ENCODE measurements at regions not wholly inside any gene's neighbourhood (a gene's known extent, or its start where the extent isn't known, plus 50 kb on each side); places are given as distances from the start of the nearest gene placed in this dataset. TPM values are rescaled to one million over a fixed set of nuclear protein-coding genes. Genes with fewer than 3 reads are reported as not detected.

- Histone ChIP-seq H3K9ac (ENCODE audit: low read depth in 1 of 2, low read length in 2 of 2) (no peak overlapping the region), H3K4me3 (ENCODE audit: low read depth in 1 of 3, low read length in 3 of 3) (no peak overlapping the region), H3K4me1 (ENCODE audit: control insufficient read depth in 4 of 4, insufficient read depth in 4 of 4, low read length in 3 of 4) (peaks cover 0 to 5% (median 1%) of the 10 kb centered on the region in 4 donors), H3K27me3 (ENCODE audit: control insufficient read depth in 4 of 4, insufficient read depth in 4 of 4, low read length in 3 of 4) (no peaks in the 10 kb centered on the region), H3K27ac (ENCODE audit: low read depth in 1 of 2, low read length in 2 of 2) (no peak overlapping the region), H3K36me3 (ENCODE audit: control insufficient read depth in 4 of 4, insufficient read depth in 3 of 4, low read depth in 1 of 4, low read length in 3 of 4) (no peaks in the 10 kb centered on the region), H3K9me3 (ENCODE audit: control insufficient read depth in 4 of 4, low read length in 3 of 4) (peaks cover 0 to 7% (median 2%) of the 10 kb centered on the region in 4 donors)
- 85% methylated on average over 5 of the region's 5 CpGs for WGBS
- no peak for TF ChIP-seq ZBTB33 (IDR thresholded peaks at IDR 0.05)
- TF ChIP-seq MAX (IDR thresholded peaks at IDR 0.05), result no peak
- TF ChIP-seq CTCF (IDR thresholded peaks at IDR 0.05; ENCODE audit: low read depth, low read length, missing input control), result no peak
- no peak for TF ChIP-seq FOXA2 (IDR thresholded peaks at IDR 0.05)
- no peak for TF ChIP-seq FOXA1 (IDR thresholded peaks at IDR 0.05)
- no peak for TF ChIP-seq EGR1 (IDR thresholded peaks at IDR 0.05; ENCODE audit: low read depth in 2 of 2)
- TF ChIP-seq RXRA (IDR thresholded peaks at IDR 0.05), result no peak
- no peak for TF ChIP-seq JUND (IDR thresholded peaks at IDR 0.05)
- no peak for TF ChIP-seq HNF4A (conservative IDR thresholded peaks at IDR 0.05)
- TF ChIP-seq RAD21 (IDR thresholded peaks at IDR 0.05), result no peak
- TF ChIP-seq HNF4G (IDR thresholded peaks at IDR 0.05), result no peak
- TF ChIP-seq GABPA (IDR thresholded peaks at IDR 0.05 in 1 of 2, conservative IDR thresholded peaks at IDR 0.05 in 1 of 2), result no peak
- no peak for TF ChIP-seq TAF1 (conservative IDR thresholded peaks at IDR 0.05)
- no peak for TF ChIP-seq NR2F2 (IDR thresholded peaks at IDR 0.05)
- TF ChIP-seq ATF3 (IDR thresholded peaks at IDR 0.05), result no peak
- TF ChIP-seq REST (IDR thresholded peaks at IDR 0.05), result no peak
- no peak for TF ChIP-seq YY1 (IDR thresholded peaks at IDR 0.05)
- TF ChIP-seq SP1 (IDR thresholded peaks at IDR 0.05), result no peak
- DNase-seq (ENCODE audit: low spot score), result no peak
Observed at GRCh38 chr10:31580646-31581045, 261.6 kb downstream of the ZEB1 start.

Small RNA genes lying in the stretch of these regions (small RNA-seq; reads per million reads assigned to genes)
- not detected for gene AL161935.2
